Endothelial cell of umbilical vein (primary cell): ENCODE measurements at regions not wholly inside any gene's neighbourhood (a gene's known extent, or its start where the extent isn't known, plus 50 kb on each side); places are given as distances from the start of the nearest gene placed in this dataset.

Experiments used
- BruUV-seq: library from RNA; stranded (reverse); fragments of 400-500 nt; replicated peaks from 2 replicates; lab custom pipeline; 2021; lab: Mats Ljungman, UMichigan
- CTCF ChIA-PET: fragments of 300-600, 350-600 bp; sonication (Branson Sonifier 250); formaldehyde crosslinking; loops from one replicate; lab custom pipeline; 2021; ENCODE audit warnings: antibody characterized with exemption, inconsistent platforms; lab: Charles Lee
- POLR2A ChIA-PET: fragments of 300-600, 350-600 bp; sonication (Branson Sonifier 250); formaldehyde crosslinking; loops from one replicate; lab custom pipeline; 2021; ENCODE audit warnings: antibody characterized with exemption, inconsistent platforms; lab: Charles Lee
- DNase-seq: peaks from one replicate; pipeline ENCODE4 v3.0.0-alpha.2; 2011; ENCODE audit warnings: low read depth, low spot score
- FAIRE-seq: peaks from 2 replicates; lab custom pipeline; 2011; peaks lifted over from hg19 to GRCh38; lab: Jason Lieb, UNC
- H2AFZ ChIP-seq: 2 replicates; pipeline ENCODE4 v1.6.0; 2012; ENCODE audit warnings: low read depth, low read length, control low read depth, inconsistent platforms
- H3K27ac ChIP-seq: 2 replicates; pipeline ENCODE4 v1.5.1; 2011; ENCODE audit warnings: low read depth, mild to moderate bottlenecking, control low read depth, low read length, moderate library complexity; ENCODE audit not compliant: insufficient read depth
- H3K27me3 ChIP-seq, 2 experiments: 2 replicates each; pipeline versions ENCODE4 v1.6.0 to v1.6.1; 2011; ENCODE audit warnings: low read length in 2 of 2, mixed read lengths in 1 of 2; ENCODE audit not compliant: control insufficient read depth in 2 of 2, insufficient read depth in 2 of 2
- H3K36me3 ChIP-seq, 2 experiments: 2 replicates in 1 of 2; 3 replicates in 1 of 2; pipeline ENCODE4 v1.5.1; 2011; ENCODE audit warnings: low read length in 2 of 2, mild to moderate bottlenecking in 1 of 2, moderate library complexity in 1 of 2; ENCODE audit not compliant: control insufficient read depth in 2 of 2, insufficient read depth in 2 of 2; ENCODE audit errors: extremely low read depth in 1 of 2
- H3K4me1 ChIP-seq: 3 replicates; pipeline ENCODE4 v1.5.1; 2011; ENCODE audit warnings: mild to moderate bottlenecking, low read length; ENCODE audit not compliant: control insufficient read depth, insufficient read depth; ENCODE audit errors: extremely low read depth
- H3K4me2 ChIP-seq: 2 replicates; pipeline ENCODE4 v1.6.1; 2011; ENCODE audit warnings: low read length, control low read depth, mixed read lengths; ENCODE audit not compliant: insufficient read depth
- H3K4me3 ChIP-seq, 3 experiments: fragments of 200-600 bp in 1 of 3; sonication (generic), shearing (Covaris generic) in 1 of 3; replicated peaks in 1 of 3; 2 replicates each; pipeline ENCODE4 v1.5.1; 2011 to 2016; ENCODE audit warnings: control low read depth in 3 of 3, low read length in 3 of 3, mild to moderate bottlenecking in 2 of 3, inconsistent platforms in 1 of 3, low read depth in 1 of 3, moderate library complexity in 1 of 3; ENCODE audit not compliant: insufficient read depth in 1 of 3
- H3K79me2 ChIP-seq: 2 replicates; pipeline ENCODE4 v1.6.0; 2012; ENCODE audit warnings: low read length, inconsistent platforms; ENCODE audit not compliant: control insufficient read depth, insufficient read depth
- H3K9ac ChIP-seq: replicated peaks from 2 replicates; pipeline ENCODE3; 2011; ENCODE audit warnings: low read length, control low read depth; ENCODE audit not compliant: insufficient read depth; ENCODE audit errors: extremely low read depth
- H3K9me1 ChIP-seq: replicated peaks from 3 replicates; pipeline ENCODE4 v1.6.0; 2011; ENCODE audit warnings: mild to moderate bottlenecking, low read length; ENCODE audit not compliant: control insufficient read depth, insufficient read depth; ENCODE audit errors: extremely low read depth
- H3K9me3 ChIP-seq: replicated peaks from 2 replicates; pipeline ENCODE4 v1.5.1; 2012; ENCODE audit warnings: low read length, inconsistent platforms; ENCODE audit not compliant: control insufficient read depth, insufficient read depth
- H4K20me1 ChIP-seq: replicated peaks from 2 replicates; pipeline ENCODE3; 2011; ENCODE audit warnings: mild to moderate bottlenecking, low read length; ENCODE audit not compliant: control insufficient read depth, insufficient read depth; ENCODE audit errors: extremely low read depth
- CTCF ChIP-seq, 2 donors: IDR thresholded peaks; 1 replicate in 1 of 2; 2 replicates in 1 of 2; pipeline ENCODE4 v1.5.1; 2011; ENCODE audit warnings: low read length in 2 of 2, mild to moderate bottlenecking in 2 of 2, moderate library complexity in 2 of 2, control low read depth in 1 of 2, inconsistent platforms in 1 of 2, low read depth in 1 of 2; ENCODE audit not compliant: insufficient read depth in 1 of 2; ENCODE audit errors: extremely low read depth in 1 of 2
- EZH2 ChIP-seq: IDR thresholded peaks from 2 replicates; pipeline ENCODE4 v1.6.1; 2012; ENCODE audit warnings: borderline replicate concordance, low read depth, mild to moderate bottlenecking, moderate library complexity, low read length, inconsistent platforms; ENCODE audit not compliant: severe bottlenecking
- FOS ChIP-seq: IDR thresholded peaks from 2 replicates; pipeline ENCODE4 v1.6.1; 2011; ENCODE audit warnings: mild to moderate bottlenecking, low read length, moderate library complexity, borderline replicate concordance; ENCODE audit not compliant: insufficient read depth
- GATA2 ChIP-seq: IDR thresholded peaks from 2 replicates; pipeline ENCODE4 v1.7.0; 2011; ENCODE audit warnings: low read depth, mild to moderate bottlenecking, moderate library complexity, mixed read lengths, low read length; ENCODE audit not compliant: insufficient read length, insufficient read depth
- JUN ChIP-seq: IDR thresholded peaks from 2 replicates; pipeline ENCODE4 v1.6.1; 2011; ENCODE audit warnings: borderline replicate concordance, low read depth; ENCODE audit not compliant: insufficient read length, insufficient read depth
- MAX ChIP-seq: IDR thresholded peaks from 2 replicates; pipeline ENCODE4 v1.6.1; 2011; ENCODE audit not compliant: insufficient read depth, insufficient read length
- MYC ChIP-seq: IDR thresholded peaks from one replicate; pipeline ENCODE4 v1.6.1; 2011; ENCODE audit warnings: mild to moderate bottlenecking, low read depth, low read length
- POLR2A ChIP-seq: IDR thresholded peaks from 2 replicates; pipeline ENCODE4 v1.6.1; 2012; ENCODE audit warnings: low read depth, mild to moderate bottlenecking, control low read depth, low read length
- POLR2AphosphoS5 ChIP-seq: IDR thresholded peaks from 2 replicates; pipeline ENCODE4 v1.6.1; 2012; ENCODE audit warnings: low read depth, mild to moderate bottlenecking, control low read depth, low read length, moderate library complexity; ENCODE audit not compliant: insufficient read depth
- dilution Hi-C: fragments of 300-500 bp; cut with MboI; formaldehyde crosslinking; loops from one replicate; pipeline ENCODE4 v1.15.0; 2019; ENCODE audit warnings: low sequenced_read_pairs; ENCODE audit not compliant: extremely low pct_ligation_motif_present
- intact Hi-C: fragments of 100-400 bp; cut with micrococcal nuclease; formaldehyde crosslinking; loops from one replicate; pipeline ENCODE4 v1.10.0; 2022

GRCh38 chr11:133714471-133715375 is 130.6 kb downstream of the SPATA19 start:
- Histone ChIP-seq H3K27ac (no peak overlapping the region), H3K4me2 (no peak overlapping the region), H3K9ac (no peak overlapping the region), H3K79me2 (no peaks in the 10 kb centered on the region), H3K4me1 (no peaks in the 10 kb centered on the region), H4K20me1 (no peaks in the 10 kb centered on the region), H2AFZ (no peak overlapping the region), H3K4me3 (no peak overlapping the region), H3K9me1 (no peaks in the 10 kb centered on the region), H3K9me3 (peaks cover under 1% of the 10 kb centered on the region), H3K36me3 (no peaks in the 10 kb centered on the region), H3K27me3 (no peaks in the 10 kb centered on the region)
- dilution Hi-C loops, result no loop called here
- FAIRE-seq (no peak), DNase-seq (no peak)
- TF ChIP-seq MYC (no peak), POLR2AphosphoS5 (no peak), FOS (no peak), MAX (no peak), JUN (no peak), GATA2 (no peak), EZH2 (no peak), POLR2A (no peak), CTCF (IDR thresholded peaks at IDR 0.05; ENCODE audit: extremely low read depth in 1 of 2, insufficient read depth in 1 of 2, low read depth in 1 of 2, low read length in 2 of 2) (no peak)
- ChIA-PET CTCF (no interaction called here), POLR2A (no interaction called here)
- BruUV-seq, result no TSS peak
- intact Hi-C loops, result no loop called here
